ENCODE measurements at regions not wholly inside any gene's neighbourhood (a gene's known extent, or its start where the extent isn't known, plus 50 kb on each side); places are given as distances from the start of the nearest gene placed in this dataset.

- TF ChIP-seq POLR2AphosphoS5 (IDR thresholded peaks at IDR 0.05; ENCODE audit: insufficient read depth, low read depth, low read length) (no peak), CTCF (IDR thresholded peaks at IDR 0.05; ENCODE audit: extremely low read depth in 1 of 2, insufficient read depth in 1 of 2, low read depth in 1 of 2, low read length in 2 of 2) (no peak), JUN (IDR thresholded peaks at IDR 0.05; ENCODE audit: borderline replicate concordance, insufficient read depth, insufficient read length, low read depth) (no peak), POLR2A (IDR thresholded peaks at IDR 0.05; ENCODE audit: low read depth, low read length) (no peak), GATA2 (IDR thresholded peaks at IDR 0.05; ENCODE audit: insufficient read depth, insufficient read length, low read depth, low read length) (no peak), EZH2 (IDR thresholded peaks at IDR 0.05; ENCODE audit: borderline replicate concordance, low read depth, low read length, severe bottlenecking) (no peak)
Measured at GRCh38 chr5:92778261-92778660, 802.8 kb downstream of the NR2F1-AS1 start.

Data from endothelial cell of umbilical vein (primary cell).